K562 (cell line): ENCODE measurements at regions not wholly inside any gene's neighbourhood (a gene's known extent, or its start where the extent isn't known, plus 50 kb on each side); places are given as distances from the start of the nearest gene placed in this dataset.
"Not testable (repeated sequence)": the region's sequence is repeated elsewhere in the genome, so short reads cannot be mapped to it uniquely, and the experiment has no call there.

Source experiments
- ATAC-seq: fragments of 200-7000 bp; cut with Tn5 transposase; 3 replicates; pipeline ENCODE4 v1.9.1; 2020; ENCODE audit warnings: moderate library complexity
- BruUV-seq: library from RNA; stranded (reverse); fragments of 400-500 nt; replicated peaks from 2 replicates; lab custom pipeline; 2021; lab: Mats Ljungman, UMichigan
- CTCF ChIA-PET: fragments of 300-600 bp; formaldehyde crosslinking; extraction: SDS; loops from one replicate; lab custom pipeline; 2021; ENCODE audit warnings: low intra/inter-chr PET ratio; lab: Yijun Ruan, JAX
- POLR2A ChIA-PET: fragments of 300-600, 350-650 bp; sonication (Branson Sonifier 250); formaldehyde crosslinking; extraction: SDS; loops from one replicate; lab custom pipeline; 2021; ENCODE audit warnings: antibody characterized with exemption, inconsistent platforms; lab: Yijun Ruan, JAX
- DNase-seq, 4 experiments: peaks; one replicate each; pipeline versions ENCODE4 v3.0.0 to v3.0.0-alpha.2; 2011 to 2018; ENCODE audit warnings: low spot score in 3 of 4, mixed read lengths in 3 of 4; ENCODE audit errors: extremely low read depth in 1 of 4
- FAIRE-seq: peaks from 2 replicates; lab custom pipeline; 2011; peaks lifted over from hg19 to GRCh38; lab: Jason Lieb, UNC
- H2AFZ ChIP-seq: 2 replicates; pipeline ENCODE4 v1.6.0; 2011; ENCODE audit warnings: low read depth, low read length, control low read depth, inconsistent platforms
- H3K27ac ChIP-seq: fragments of 200-600 bp; 3 replicates; pipeline ENCODE4 v1.8.0; 2011; ENCODE audit warnings: low read depth, mild to moderate bottlenecking, control low read depth, inconsistent platforms, low read length, moderate library complexity, mixed read lengths; ENCODE audit errors: extremely low read depth
- H3K27me3 ChIP-seq, 2 experiments: fragments of 300-600 bp in 1 of 2; 2 replicates in 1 of 2; 3 replicates in 1 of 2; pipeline versions ENCODE4 v1.6.0 to v1.8.0; 2011; ENCODE audit warnings: inconsistent platforms in 2 of 2, low read length in 2 of 2, mild to moderate bottlenecking in 1 of 2, mixed read lengths in 1 of 2, moderate library complexity in 1 of 2; ENCODE audit not compliant: control insufficient read depth in 2 of 2, insufficient read depth in 2 of 2
- H3K36me3 ChIP-seq: fragments of 300-600 bp; 3 replicates; pipeline ENCODE4 v1.8.0; 2011; ENCODE audit warnings: mild to moderate bottlenecking, low read length, inconsistent platforms; ENCODE audit not compliant: control insufficient read depth, insufficient read depth
- H3K4me1 ChIP-seq, 2 experiments: fragments of 200-600 bp in 1 of 2; replicated peaks in 1 of 2; 2 replicates in 1 of 2; 3 replicates in 1 of 2; pipeline versions ENCODE4 v1.5.1 to v1.8.0; 2011; ENCODE audit warnings: inconsistent platforms in 2 of 2, low read length in 2 of 2, mild to moderate bottlenecking in 1 of 2, mixed read lengths in 1 of 2, moderate library complexity in 1 of 2; ENCODE audit not compliant: control insufficient read depth in 2 of 2, insufficient read depth in 2 of 2
- H3K4me2 ChIP-seq: 2 replicates; pipeline ENCODE4 v1.6.1; 2011; ENCODE audit warnings: low read length, control low read depth, inconsistent platforms, mixed read lengths; ENCODE audit not compliant: insufficient read depth
- H3K4me3 ChIP-seq: fragments of 200-600 bp; sonication (generic), shearing (Covaris generic); 2 replicates; pipeline ENCODE4 v1.5.1; 2016; ENCODE audit warnings: control low read depth, inconsistent platforms
- H3K79me2 ChIP-seq: fragments of 200-600 bp; 3 replicates; pipeline ENCODE4 v1.8.0; 2011; ENCODE audit warnings: low read length, inconsistent platforms; ENCODE audit not compliant: control insufficient read depth, insufficient read depth
- H3K9ac ChIP-seq, 2 experiments: 2 replicates each; pipeline versions ENCODE4 v1.6.0 to v1.6.1; 2011; ENCODE audit warnings: low read depth in 2 of 2, low read length in 2 of 2, control low read depth in 1 of 2, inconsistent platforms in 1 of 2, mild to moderate bottlenecking in 1 of 2, mixed read lengths in 1 of 2; ENCODE audit not compliant: insufficient read depth in 1 of 2
- H3K9me1 ChIP-seq: one replicate; pipeline ENCODE4 v1.6.0; 2011; ENCODE audit warnings: inconsistent platforms, mild to moderate bottlenecking, low read length, moderate library complexity; ENCODE audit not compliant: control insufficient read depth, insufficient read depth
- H3K9me3 ChIP-seq: replicated peaks from 2 replicates; pipeline ENCODE4 v1.5.1; 2011; ENCODE audit warnings: low read depth, low read length, inconsistent platforms; ENCODE audit not compliant: control insufficient read depth, insufficient read depth
- H4K20me1 ChIP-seq: replicated peaks from 2 replicates; pipeline ENCODE4 v1.6.1; 2011; ENCODE audit warnings: low read length, inconsistent platforms, mixed read lengths; ENCODE audit not compliant: control insufficient read depth, insufficient read depth
- ATF7 ChIP-seq: fragments of 450-650 bp; IDR thresholded peaks from 2 replicates; pipeline ENCODE4 v1.7.1; 2014; ENCODE audit warnings: mild to moderate bottlenecking, moderate library complexity
- BRF1 ChIP-seq: IDR thresholded peaks from 3 replicates; pipeline ENCODE4 v1.6.1; 2011; ENCODE audit warnings: borderline replicate concordance, mild to moderate bottlenecking; ENCODE audit not compliant: insufficient read length; ENCODE audit errors: extremely low read depth
- CHCHD3 ChIP-seq: fragments of 250-450 bp; sonication (Bioruptor Pico); IDR thresholded peaks from 2 replicates; pipeline ENCODE4 v2.1.2; 2022; ENCODE audit warnings: mild to moderate bottlenecking
- NFATC3 ChIP-seq: fragments of 450-650 bp; IDR thresholded peaks from 2 replicates; pipeline ENCODE4 v1.6.1; 2017; ENCODE audit warnings: mild to moderate bottlenecking
- PHB ChIP-seq: fragments of 250-450 bp; sonication (Bioruptor Pico); IDR thresholded peaks from 2 replicates; pipeline ENCODE4 v1.5.0; 2021
- RNF2 ChIP-seq: sonication (generic); IDR thresholded peaks from 2 replicates; pipeline ENCODE4 v1.6.1; 2016
- TBL1XR1 ChIP-seq, 2 experiments: IDR thresholded peaks; 2 replicates each; pipeline ENCODE4 v1.6.1; 2012; ENCODE audit warnings: improper control_type of control experiment in 2 of 2, low read length in 2 of 2, mild to moderate bottlenecking in 1 of 2
- ZBTB8A ChIP-seq: fragments of 450-650 bp; IDR thresholded peaks from 2 replicates; pipeline ENCODE4 v1.6.1; 2018; ENCODE audit warnings: mild to moderate bottlenecking, moderate library complexity; ENCODE audit not compliant: partially characterized antibody
- ZNF224 ChIP-seq: sonication (generic); formaldehyde crosslinking; IDR thresholded peaks from 2 replicates; pipeline ENCODE4 v1.8.0; 2022; ENCODE audit warnings: mild to moderate bottlenecking, missing genetic modification reagents
- WGBS: fragments of 100-300 bp; shearing (Covaris generic); methylation state at CpG from one replicate; pipeline ENCODE4 v1.1.6; 2016; ENCODE audit warnings: low coverage, mixed read lengths; ENCODE audit not compliant: insufficient coverage; ENCODE audit errors: missing lambda C conversion rate; 5-methylcytosine and 5-hydroxymethylcytosine counted together
- in situ Hi-C: fragments of 300-500 bp; cut with MboI; formaldehyde crosslinking; loops from 4 replicates; pipeline ENCODE4 v1.15.0; 2018; ENCODE audit warnings: inconsistent platforms, mixed read lengths
- intact Hi-C: fragments of 100-400 bp; cut with micrococcal nuclease; formaldehyde crosslinking; loops from 2 replicates; pipeline ENCODE4 v1.14.2; 2022

DNA sequence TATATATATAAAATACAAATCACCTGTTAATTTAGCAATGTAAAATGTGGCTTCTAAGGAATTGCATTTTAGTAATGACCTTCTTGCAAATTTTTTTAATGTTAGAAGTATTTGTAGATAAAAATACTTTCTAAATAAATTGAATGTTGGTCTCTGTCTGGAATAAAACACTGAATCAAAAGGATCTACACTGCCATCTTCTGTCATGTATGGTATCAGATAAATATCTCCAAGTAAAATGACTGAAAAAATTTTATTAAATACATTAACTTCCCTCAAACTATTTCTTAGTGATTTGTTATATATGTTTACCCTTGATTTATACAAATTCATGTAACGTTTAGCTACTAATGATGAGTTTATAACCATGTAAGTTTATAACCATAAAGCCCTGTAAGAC is 2029.3 kb downstream of the MRPL39 start:
- ChIA-PET CTCF (no interaction called here), POLR2A (no interaction called here)
- BruUV-seq: no TSS peak
- WGBS: 0% methylated on average over 1 of the region's 1 CpG
- H3K4me1 ChIP-seq: no peaks in the 10 kb centered on the region
- no peaks in the 10 kb centered on the region for H3K79me2 ChIP-seq
- H2AFZ ChIP-seq: no peak overlapping the region
- no peak overlapping the region for H3K4me3 ChIP-seq
- H3K9ac ChIP-seq: no peak overlapping the region
- no peaks in the 10 kb centered on the region for H3K36me3 ChIP-seq
- DNase-seq: no peak
- TF ChIP-seq ZNF224 (no peak), CHCHD3 (no peak), ATF7 (no peak), RNF2 (no peak), BRF1 (no peak)
- TF ChIP-seq, all 486 proteins: peak for 0
- H3K9me3 ChIP-seq: no peaks in the 10 kb centered on the region
- no peak for ATAC-seq
- H4K20me1 ChIP-seq: no peaks in the 10 kb centered on the region
- no peak overlapping the region for H3K4me2 ChIP-seq
- no peaks in the 10 kb centered on the region for H3K27me3 ChIP-seq
- no peaks in the 10 kb centered on the region for H3K9me1 ChIP-seq
- in situ Hi-C loops: no loop called here
- H3K27ac ChIP-seq: no peak overlapping the region
- FAIRE-seq: no peak
- intact Hi-C loops: no loop called here

DNA sequence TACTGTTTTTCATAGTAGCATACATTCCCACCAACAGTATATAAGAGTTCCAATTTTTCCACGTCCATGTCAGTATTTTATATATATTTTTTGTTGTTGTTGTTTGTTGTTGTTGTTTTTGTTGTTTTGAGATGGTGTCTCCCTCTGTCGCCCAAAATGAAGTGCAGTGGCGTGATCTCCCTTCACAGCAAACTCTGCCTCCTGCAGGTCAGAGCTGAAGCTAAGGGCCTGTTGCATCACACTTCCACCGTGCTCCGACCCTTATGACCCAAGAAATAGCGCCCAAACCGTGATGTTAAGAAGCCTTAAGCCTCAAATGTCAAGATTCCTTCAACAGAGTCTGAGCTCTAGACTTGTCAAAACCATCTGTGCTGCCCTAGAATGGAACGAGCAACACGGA is 2032.3 kb downstream of the MRPL39 start:
- no peak overlapping the region for H3K9ac ChIP-seq
- H3K4me3 ChIP-seq: no peak overlapping the region
- no peak overlapping the region for H2AFZ ChIP-seq
- no peaks in the 10 kb centered on the region for H3K36me3 ChIP-seq
- peak in 1 of 4 experiments; percentile 1 for DNase-seq
- no peak overlapping the region for H3K4me2 ChIP-seq
- H4K20me1 ChIP-seq: no peaks in the 10 kb centered on the region
- no peaks in the 10 kb centered on the region; the same call in 1 of the 2 replicates for H3K9me3 ChIP-seq
- CTCF ChIA-PET: no interaction called here
- H3K9me1 ChIP-seq: no peaks in the 10 kb centered on the region
- no peak for FAIRE-seq
- no peaks in the 10 kb centered on the region for H3K27me3 ChIP-seq
- intact Hi-C loops: no loop called here
- H3K4me1 ChIP-seq: no peaks in the 10 kb centered on the region
- ATAC-seq: no peak
- H3K79me2 ChIP-seq: no peaks in the 10 kb centered on the region
- POLR2A ChIA-PET: interaction anchor here (0.6 kb wide), 1 partner anchor 602 kb away, joined by 3 read pairs; no protein-coding TSS in a partner anchor
- H3K27ac ChIP-seq: no peak overlapping the region
- no TSS peak for BruUV-seq
- WGBS: 2% methylated on average over 9 of the region's 9 CpGs
- in situ Hi-C loops: no loop called here
- no peak for TF ChIP-seq NFATC3
- TF ChIP-seq ZBTB8A: no peak
- no peak for TF ChIP-seq PHB
- no peak for TF ChIP-seq TBL1XR1 (IDR thresholded peaks at IDR 0.05; ENCODE audit: low read length in 2 of 2)

DNA sequence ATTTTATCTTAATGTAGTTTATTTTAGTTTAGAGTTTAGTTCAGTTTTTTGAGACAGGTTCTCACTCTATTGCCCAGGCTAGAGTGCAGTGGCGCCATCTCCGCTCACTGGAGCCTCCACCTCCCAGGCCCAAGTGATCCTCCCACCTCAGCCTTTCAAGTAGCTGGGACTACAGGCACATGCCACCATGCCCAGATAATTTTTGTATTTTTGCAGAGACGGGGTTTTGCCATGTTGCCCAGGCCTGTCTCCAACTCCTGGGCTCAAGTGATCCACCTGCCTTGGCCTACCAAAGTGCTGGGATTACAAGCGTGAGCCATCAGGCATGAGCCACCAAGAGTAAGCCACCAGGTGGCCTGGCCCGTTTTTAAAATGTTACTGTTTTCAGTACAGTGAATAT is 2058.4 kb downstream of the MRPL39 start:
- H3K79me2 ChIP-seq, H3K4me2 ChIP-seq, BruUV-seq, DNase-seq, H3K4me3 ChIP-seq, H3K4me1 ChIP-seq, ATAC-seq, H3K27me3 ChIP-seq, CTCF ChIA-PET, H3K9ac ChIP-seq, POLR2A ChIA-PET, intact Hi-C loops, H3K36me3 ChIP-seq, H3K9me3 ChIP-seq, in situ Hi-C loops, H3K9me1 ChIP-seq, H3K27ac ChIP-seq, H2AFZ ChIP-seq, FAIRE-seq, H4K20me1 ChIP-seq: not testable (repeated sequence)
- WGBS: 0% methylated on average over 5 of the region's 5 CpGs
